ENCODE measurements at regions not wholly inside any gene's neighbourhood (a gene's known extent, or its start where the extent isn't known, plus 50 kb on each side); places are given as distances from the start of the nearest gene placed in this dataset.
"Not testable (repeated sequence)": the region's sequence is repeated elsewhere in the genome, so short reads cannot be mapped to it uniquely, and the experiment has no call there.

- peaks cover 15% of the 10 kb centered on the region for H3K4me1 ChIP-seq (ENCODE audit: insufficient read depth, poor library complexity, severe bottlenecking)
- no peak for DNase-seq (ENCODE audit: low spot score)
- peak overlapping the region; percentile 71 for H3K27ac ChIP-seq (ENCODE audit: poor library complexity, severe bottlenecking)
- no peaks in the 10 kb centered on the region for H3K36me3 ChIP-seq (ENCODE audit: low read depth)
- H3K9me3 ChIP-seq (ENCODE audit: severe bottlenecking) = no peaks in the 10 kb centered on the region
- ATAC-seq (ENCODE audit: low read depth) = peak; percentile 100
- no peaks in the 10 kb centered on the region for H3K27me3 ChIP-seq (ENCODE audit: insufficient read depth, poor library complexity, severe bottlenecking)
- no peak overlapping the region for H3K4me3 ChIP-seq (ENCODE audit: severe bottlenecking)
- TF ChIP-seq CTCF (IDR thresholded peaks at IDR 0.05; ENCODE audit: poor library complexity, severe bottlenecking) = no peak
These were observed 139.5 kb upstream of the LRATD1 start for GRCh38 chr2:14492920-14493503.

GRCh38 chr2:14494759-14495158 is 137.8 kb upstream of the LRATD1 start:
- peaks cover 15% of the 10 kb centered on the region for H3K4me1 ChIP-seq (ENCODE audit: insufficient read depth, poor library complexity, severe bottlenecking)
- no peak for DNase-seq (ENCODE audit: low spot score)

GRCh38 chr2:14501061-14501460 is 131.5 kb upstream of the LRATD1 start:
- TF ChIP-seq CTCF (IDR thresholded peaks at IDR 0.05; ENCODE audit: poor library complexity, severe bottlenecking) = no peak
- ATAC-seq (ENCODE audit: low read depth) = no peak
- Histone ChIP-seq H3K36me3 (ENCODE audit: low read depth) (no peaks in the 10 kb centered on the region), H3K9me3 (ENCODE audit: severe bottlenecking) (no peaks in the 10 kb centered on the region), H3K27ac (ENCODE audit: poor library complexity, severe bottlenecking) (no peak overlapping the region), H3K4me1 (ENCODE audit: insufficient read depth, poor library complexity, severe bottlenecking) (no peaks in the 10 kb centered on the region), H3K4me3 (ENCODE audit: severe bottlenecking) (no peak overlapping the region), H3K27me3 (ENCODE audit: insufficient read depth, poor library complexity, severe bottlenecking) (no peaks in the 10 kb centered on the region)
- no peak for DNase-seq (ENCODE audit: low spot score)

More at GRCh38 chr2:14494759-14495158, 137.8 kb upstream of the LRATD1 start:
- no peak for ATAC-seq (ENCODE audit: low read depth)
- Histone ChIP-seq H3K27ac (ENCODE audit: poor library complexity, severe bottlenecking) (no peak overlapping the region), H3K4me3 (ENCODE audit: severe bottlenecking) (no peak overlapping the region), H3K36me3 (ENCODE audit: low read depth) (no peaks in the 10 kb centered on the region), H3K27me3 (ENCODE audit: insufficient read depth, poor library complexity, severe bottlenecking) (no peaks in the 10 kb centered on the region), H3K9me3 (ENCODE audit: severe bottlenecking) (no peaks in the 10 kb centered on the region)
- TF ChIP-seq CTCF (IDR thresholded peaks at IDR 0.05; ENCODE audit: poor library complexity, severe bottlenecking) = no peak

GRCh38 chr2:14506955-14507354 is 125.6 kb upstream of the LRATD1 start:
- H3K9me3 ChIP-seq (ENCODE audit: severe bottlenecking); H3K36me3 ChIP-seq (ENCODE audit: low read depth); DNase-seq (ENCODE audit: low spot score); H3K27ac ChIP-seq (ENCODE audit: poor library complexity, severe bottlenecking); ATAC-seq (ENCODE audit: low read depth); H3K4me1 ChIP-seq (ENCODE audit: insufficient read depth, poor library complexity, severe bottlenecking); H3K27me3 ChIP-seq (ENCODE audit: insufficient read depth, poor library complexity, severe bottlenecking); H3K4me3 ChIP-seq (ENCODE audit: severe bottlenecking): not testable (repeated sequence)

GRCh38 chr2:14511541-14511940 is 121.0 kb upstream of the LRATD1 start:
- no peak for ATAC-seq (ENCODE audit: low read depth)
- Histone ChIP-seq H3K4me1 (ENCODE audit: insufficient read depth, poor library complexity, severe bottlenecking) (peaks cover 6% of the 10 kb centered on the region), H3K27me3 (ENCODE audit: insufficient read depth, poor library complexity, severe bottlenecking) (no peaks in the 10 kb centered on the region), H3K9me3 (ENCODE audit: severe bottlenecking) (no peaks in the 10 kb centered on the region), H3K4me3 (ENCODE audit: severe bottlenecking) (no peak overlapping the region), H3K27ac (ENCODE audit: poor library complexity, severe bottlenecking) (no peak overlapping the region), H3K36me3 (ENCODE audit: low read depth) (no peaks in the 10 kb centered on the region)
- DNase-seq (ENCODE audit: low spot score) = no peak
- TF ChIP-seq CTCF (IDR thresholded peaks at IDR 0.05; ENCODE audit: poor library complexity, severe bottlenecking) = no peak

Measured in RWPE2 (cell line).